ENCODE measurements at regions not wholly inside any gene's neighbourhood (a gene's known extent, or its start where the extent isn't known, plus 50 kb on each side); places are given as distances from the start of the nearest gene placed in this dataset.

DNA sequence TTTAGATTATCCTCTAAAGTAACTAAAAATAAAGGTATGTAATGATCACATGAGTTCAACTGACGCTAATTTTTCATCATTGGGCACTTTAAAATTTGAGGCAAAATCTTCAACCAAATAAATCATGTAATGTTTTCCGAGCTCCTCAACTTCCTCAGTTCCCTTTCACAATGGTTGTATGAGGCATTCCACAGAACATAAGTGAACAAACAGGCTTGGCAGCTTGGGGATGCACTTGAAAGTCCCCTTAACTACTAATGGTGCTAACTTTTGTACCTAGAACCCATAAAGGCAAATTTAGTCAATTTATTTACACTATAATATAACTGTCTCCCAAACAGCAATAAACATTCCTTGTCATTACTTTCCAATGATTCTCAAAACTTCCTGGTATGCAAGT lies 1137.9 kb downstream of the ROBO2 start:
- no peaks in the 10 kb centered on the region for H3K9me3 ChIP-seq
- no peak overlapping the region for H3K4me3 ChIP-seq
- no peaks in the 10 kb centered on the region for H3K36me3 ChIP-seq
- TF ChIP-seq, protein P1, sequence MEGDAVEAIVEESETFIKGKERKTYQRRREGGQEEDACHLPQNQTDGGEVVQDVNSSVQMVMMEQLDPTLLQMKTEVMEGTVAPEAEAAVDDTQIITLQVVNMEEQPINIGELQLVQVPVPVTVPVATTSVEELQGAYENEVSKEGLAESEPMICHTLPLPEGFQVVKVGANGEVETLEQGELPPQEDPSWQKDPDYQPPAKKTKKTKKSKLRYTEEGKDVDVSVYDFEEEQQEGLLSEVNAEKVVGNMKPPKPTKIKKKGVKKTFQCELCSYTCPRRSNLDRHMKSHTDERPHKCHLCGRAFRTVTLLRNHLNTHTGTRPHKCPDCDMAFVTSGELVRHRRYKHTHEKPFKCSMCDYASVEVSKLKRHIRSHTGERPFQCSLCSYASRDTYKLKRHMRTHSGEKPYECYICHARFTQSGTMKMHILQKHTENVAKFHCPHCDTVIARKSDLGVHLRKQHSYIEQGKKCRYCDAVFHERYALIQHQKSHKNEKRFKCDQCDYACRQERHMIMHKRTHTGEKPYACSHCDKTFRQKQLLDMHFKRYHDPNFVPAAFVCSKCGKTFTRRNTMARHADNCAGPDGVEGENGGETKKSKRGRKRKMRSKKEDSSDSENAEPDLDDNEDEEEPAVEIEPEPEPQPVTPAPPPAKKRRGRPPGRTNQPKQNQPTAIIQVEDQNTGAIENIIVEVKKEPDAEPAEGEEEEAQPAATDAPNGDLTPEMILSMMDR (IDR thresholded peaks at IDR 0.05), result no peak
- no peak overlapping the region for H3K27ac ChIP-seq
- intact Hi-C loops (cut with DNase I), result no loop called here
- no peak for DNase-seq (ENCODE audit: low spot score in 2 of 2)
- no peaks in the 10 kb centered on the region for H3K27me3 ChIP-seq
- H3K4me1 ChIP-seq, result no peaks in the 10 kb centered on the region

DNA sequence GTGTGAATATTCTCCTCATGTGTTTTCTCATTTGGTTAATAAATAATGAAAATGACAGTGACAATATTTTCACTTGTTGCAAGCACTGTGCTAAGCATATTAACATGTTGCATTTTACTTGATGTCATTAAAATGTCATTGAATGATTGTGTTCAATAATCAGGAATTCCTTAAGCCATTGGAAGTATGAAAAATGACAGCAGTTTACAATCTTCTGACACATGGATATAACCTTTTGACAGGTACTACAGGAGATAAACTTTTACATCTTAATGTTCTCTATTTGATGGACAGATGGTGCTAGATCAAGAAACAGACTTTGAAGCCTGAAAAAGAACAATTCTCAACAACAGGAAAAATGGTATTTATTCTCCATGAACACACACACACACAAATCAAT lies 1138.3 kb downstream of the ROBO2 start:
- Histone ChIP-seq H3K4me3 (no peak overlapping the region), H3K27ac (no peak overlapping the region), H3K27me3 (no peaks in the 10 kb centered on the region), H3K9me3 (no peaks in the 10 kb centered on the region), H3K4me1 (no peaks in the 10 kb centered on the region), H3K36me3 (no peaks in the 10 kb centered on the region)
- intact Hi-C loops (cut with DNase I), result no loop called here
- no peak for DNase-seq (ENCODE audit: low spot score in 2 of 2)
- TF ChIP-seq, protein P1 (IDR thresholded peaks at IDR 0.05), result no peak

DNA sequence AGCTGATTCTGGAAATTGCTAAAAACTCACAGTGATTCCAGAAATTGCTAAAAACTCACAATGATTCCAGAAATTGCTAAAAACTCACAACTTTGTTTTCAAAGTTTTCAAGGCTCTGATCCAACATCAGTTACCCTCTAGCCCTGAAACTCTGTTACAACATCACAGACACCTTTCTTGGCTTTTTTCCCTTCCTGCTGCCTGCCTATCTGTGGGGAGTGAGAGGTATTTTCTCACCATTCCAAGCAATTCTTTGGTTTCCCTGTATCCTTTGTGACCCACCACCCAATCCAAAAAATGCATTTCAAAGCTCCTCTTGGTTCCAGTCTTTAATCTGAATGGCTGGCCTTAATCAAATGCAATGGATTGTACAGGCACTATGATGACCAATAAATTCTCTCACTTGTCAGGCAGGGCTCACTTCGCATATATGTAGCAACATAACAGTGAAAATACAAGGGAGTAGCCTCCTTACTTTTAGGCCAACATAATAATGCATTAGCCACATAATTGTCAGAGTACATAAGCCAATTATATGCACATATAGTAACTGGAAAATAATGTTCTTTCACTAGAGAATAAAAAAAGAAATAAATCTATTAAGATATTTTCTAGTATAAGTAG lies 1139.0 kb downstream of the ROBO2 start:
- Histone ChIP-seq H3K4me3 (no peak overlapping the region), H3K27me3 (no peaks in the 10 kb centered on the region), H3K4me1 (no peaks in the 10 kb centered on the region), H3K27ac (no peak overlapping the region), H3K36me3 (no peaks in the 10 kb centered on the region), H3K9me3 (no peaks in the 10 kb centered on the region)
- DNase-seq (ENCODE audit: low spot score in 2 of 2), result no peak
- TF ChIP-seq, protein P1 (IDR thresholded peaks at IDR 0.05), result no peak
- intact Hi-C loops (cut with DNase I), result no loop called here

DNA sequence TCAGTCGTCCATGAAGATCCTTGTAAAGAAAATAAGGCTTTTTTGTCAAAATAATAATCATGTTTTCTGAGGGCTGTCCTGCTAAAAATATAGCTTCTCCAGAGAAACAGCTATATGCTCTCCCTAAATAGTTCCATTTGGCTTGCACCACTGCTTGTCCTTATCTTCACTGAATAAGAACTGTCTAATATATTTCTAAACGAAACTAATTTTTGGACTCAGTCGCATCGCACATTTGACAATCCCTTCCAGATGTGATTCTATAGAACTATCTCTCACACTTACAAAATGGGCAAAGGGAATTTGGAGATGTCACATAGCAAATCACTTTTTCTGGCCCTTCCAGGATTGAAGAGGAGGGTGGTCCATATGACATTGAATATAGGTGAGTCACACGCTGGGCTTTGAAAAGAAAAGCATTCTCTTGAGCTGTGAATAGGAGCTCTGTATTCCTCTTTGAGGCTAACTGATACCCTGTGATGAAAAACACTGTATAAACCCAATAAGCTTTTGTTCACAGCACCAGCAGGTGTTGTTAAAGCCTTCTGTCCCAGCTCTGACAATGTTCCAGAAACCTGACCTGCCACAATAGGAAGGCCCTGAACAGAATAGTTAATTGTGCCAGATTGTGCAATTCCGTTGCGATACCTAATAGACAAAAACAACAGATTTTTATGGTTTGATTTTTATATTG lies 1144.2 kb downstream of the ROBO2 start:
- no peaks in the 10 kb centered on the region for H3K27me3 ChIP-seq
- H3K4me3 ChIP-seq, result no peak overlapping the region
- no peak for DNase-seq (ENCODE audit: low spot score in 2 of 2)
- H3K27ac ChIP-seq, result no peak overlapping the region
- no peaks in the 10 kb centered on the region for H3K36me3 ChIP-seq
- H3K4me1 ChIP-seq, result no peaks in the 10 kb centered on the region
- no peaks in the 10 kb centered on the region for H3K9me3 ChIP-seq
- TF ChIP-seq, protein P1 (IDR thresholded peaks at IDR 0.05), result no peak
- intact Hi-C loops (cut with DNase I), result no loop called here

DNA sequence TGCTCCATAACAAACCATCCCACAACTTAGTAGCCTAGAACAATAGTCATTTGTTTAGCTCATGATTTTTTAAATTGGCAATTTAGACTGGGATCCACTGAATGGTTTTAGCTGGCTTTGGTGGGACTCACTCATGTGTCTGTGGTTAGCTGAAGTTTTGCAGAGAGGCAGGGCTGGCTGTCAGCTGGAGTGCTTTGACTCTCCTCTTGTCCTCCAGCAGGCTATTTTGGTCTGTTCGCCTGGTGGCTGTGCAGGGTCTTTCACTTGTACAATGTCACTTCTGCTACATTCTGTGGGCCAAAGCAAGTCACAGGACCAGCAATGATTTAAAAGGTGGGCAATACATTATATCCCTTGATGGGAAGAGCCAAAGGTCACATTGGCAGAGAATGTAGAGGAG lies 1146.5 kb downstream of the ROBO2 start:
- intact Hi-C loops (cut with DNase I), result no loop called here
- Histone ChIP-seq H3K4me1 (no peaks in the 10 kb centered on the region), H3K36me3 (no peaks in the 10 kb centered on the region), H3K27me3 (no peaks in the 10 kb centered on the region), H3K27ac (no peak overlapping the region), H3K4me3 (no peak overlapping the region), H3K9me3 (no peaks in the 10 kb centered on the region)
- TF ChIP-seq, protein P1 (IDR thresholded peaks at IDR 0.05), result no peak
- no peak for DNase-seq (ENCODE audit: low spot score in 2 of 2)
